GM12891 (cell line): ENCODE measurements at regions not wholly inside any gene's neighbourhood (a gene's known extent, or its start where the extent isn't known, plus 50 kb on each side); places are given as distances from the start of the nearest gene placed in this dataset.
"Not testable (repeated sequence)": the region's sequence is repeated elsewhere in the genome, so short reads cannot be mapped to it uniquely, and the experiment has no call there.

Experiments used
- DNase-seq: peaks from one replicate; pipeline ENCODE4 v3.0.0; 2011; ENCODE audit warnings: low spot score; ENCODE audit not compliant: insufficient read length
- FAIRE-seq: peaks from 2 replicates; lab custom pipeline; 2011; peaks lifted over from hg19 to GRCh38; lab: Jason Lieb, UNC
- PAX5 ChIP-seq: IDR thresholded peaks from 2 replicates; pipeline ENCODE4 v1.6.1; 2011; ENCODE audit warnings: low read length, moderate library complexity, mild to moderate bottlenecking; ENCODE audit not compliant: insufficient read depth, severe bottlenecking
- POLR2A ChIP-seq: IDR thresholded peaks from 2 replicates; pipeline ENCODE4 v1.6.1; 2011; ENCODE audit warnings: low read depth, low read length, control low read depth
- POLR2AphosphoS5 ChIP-seq: IDR thresholded peaks from 2 replicates; pipeline ENCODE4 v1.6.1; 2011; ENCODE audit warnings: low read depth, low read length, control low read depth
- POU2F2 ChIP-seq: IDR thresholded peaks from 2 replicates; pipeline ENCODE4 v1.6.1; 2011; ENCODE audit warnings: low read depth, mild to moderate bottlenecking, control low read depth, low read length, moderate library complexity
- SPI1 ChIP-seq: IDR thresholded peaks from 2 replicates; pipeline ENCODE4 v1.6.1; 2011; ENCODE audit warnings: low read depth, low read length, control low read depth
- TAF1 ChIP-seq: IDR thresholded peaks from 2 replicates; pipeline ENCODE4 v1.6.1; 2011; ENCODE audit warnings: low read depth, low read length, control low read depth

DNA sequence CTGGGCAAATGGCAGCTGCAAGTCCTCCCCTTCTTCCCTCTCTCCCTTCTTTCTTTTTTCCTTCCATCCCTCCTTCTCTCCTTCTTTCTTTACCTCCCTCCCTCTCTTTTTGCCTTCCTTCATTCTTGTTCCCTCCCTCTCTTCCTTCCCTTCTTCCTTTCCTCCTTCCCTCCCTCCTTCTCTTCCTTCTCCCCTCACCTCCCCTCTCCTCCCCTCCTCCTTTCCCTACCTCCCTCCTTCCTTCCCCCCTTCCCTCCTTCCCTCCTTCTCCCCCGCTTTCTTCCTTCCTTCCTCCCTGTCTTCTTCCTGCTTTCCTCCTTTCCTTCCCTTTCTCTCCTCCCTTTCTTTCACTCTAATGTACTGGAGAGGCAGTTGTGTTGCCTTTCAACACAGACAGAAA lies 110.8 kb upstream of the SALL1 start:
- DNase-seq (no peak), FAIRE-seq (no peak)
- TF ChIP-seq PAX5 (no peak), TAF1 (no peak), POU2F2 (no peak), POLR2A (no peak), POLR2AphosphoS5 (no peak), SPI1 (no peak)

DNA sequence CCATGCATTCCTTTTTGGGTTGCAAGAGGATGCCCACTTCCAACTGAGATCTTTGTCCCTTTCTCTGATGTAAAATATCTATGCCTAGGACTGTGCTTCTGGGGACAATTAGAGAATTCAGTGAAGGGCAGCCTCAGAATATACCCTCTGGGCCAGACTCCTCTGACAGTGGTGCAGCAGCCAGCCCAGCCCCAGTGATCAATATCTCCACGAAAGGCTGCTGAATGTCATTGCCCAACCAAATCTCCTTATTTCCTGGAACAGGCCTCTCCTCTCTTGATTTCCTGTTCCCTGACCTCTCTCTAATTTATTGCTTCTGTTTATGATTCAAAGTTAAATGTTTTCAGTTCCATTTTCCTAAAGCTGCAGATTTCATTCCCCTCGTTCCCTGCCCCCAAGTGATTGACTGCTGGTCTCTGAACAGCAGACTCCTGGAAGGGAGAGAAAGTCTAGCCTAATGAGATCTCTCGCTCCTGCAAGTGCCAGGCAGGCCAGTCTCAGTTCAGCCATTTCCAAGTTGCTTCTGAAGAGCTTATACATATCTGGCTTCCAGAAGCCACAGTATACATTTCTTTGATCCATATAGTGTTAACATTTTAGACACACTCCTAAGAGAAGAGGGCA lies 104.4 kb upstream of the SALL1 start:
- TF ChIP-seq TAF1 (no peak), POLR2AphosphoS5 (no peak)
- no peak for FAIRE-seq
- DNase-seq = no peak

DNA sequence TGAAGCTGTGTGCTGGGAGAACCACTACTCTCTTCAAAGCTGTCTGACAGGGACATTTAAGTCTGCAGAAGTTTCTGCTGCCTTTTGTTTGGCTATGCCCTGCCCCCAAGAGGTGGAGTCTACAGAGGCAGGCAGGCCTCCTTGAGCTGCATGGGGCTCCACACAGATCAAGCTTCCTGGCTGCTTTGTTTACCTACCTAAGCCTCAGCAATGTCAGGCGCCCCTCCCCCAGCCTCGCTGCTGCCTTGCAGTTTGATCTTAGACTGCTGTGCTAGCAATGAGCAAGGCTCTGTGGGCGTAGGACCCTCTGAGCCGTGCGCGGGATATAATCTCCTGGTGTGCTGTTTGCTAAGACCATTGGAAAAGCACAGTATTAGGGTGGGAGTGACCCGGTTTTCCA lies 103.3 kb upstream of the SALL1 start:
- DNase-seq, FAIRE-seq: not testable (repeated sequence)

DNA sequence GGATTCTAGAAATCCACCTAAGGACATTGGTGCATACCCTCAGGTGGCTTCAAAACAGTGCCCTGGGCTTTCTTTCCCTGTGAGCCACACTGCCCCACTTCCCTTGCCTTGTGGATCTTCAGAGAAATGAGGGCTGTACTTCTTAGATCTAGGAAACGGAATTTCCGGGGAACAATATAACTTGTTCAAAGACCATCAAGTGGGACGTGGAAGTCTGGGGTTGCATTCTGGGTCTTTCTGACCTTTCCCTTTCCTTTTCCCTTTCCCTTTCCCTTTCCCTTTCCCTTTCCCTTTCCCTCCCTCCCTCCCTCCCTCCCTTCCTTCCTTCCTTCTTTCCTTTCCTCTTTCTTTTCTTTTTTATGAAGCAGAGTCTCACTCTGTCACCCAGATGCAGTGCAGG lies 97.1 kb upstream of the SALL1 start:
- TF ChIP-seq PAX5 = no peak
- no peak for TF ChIP-seq SPI1
- no peak for TF ChIP-seq POLR2AphosphoS5
- no peak for TF ChIP-seq POLR2A
- no peak for TF ChIP-seq POU2F2
- no peak for TF ChIP-seq TAF1
- no peak for FAIRE-seq
- DNase-seq = no peak

DNA sequence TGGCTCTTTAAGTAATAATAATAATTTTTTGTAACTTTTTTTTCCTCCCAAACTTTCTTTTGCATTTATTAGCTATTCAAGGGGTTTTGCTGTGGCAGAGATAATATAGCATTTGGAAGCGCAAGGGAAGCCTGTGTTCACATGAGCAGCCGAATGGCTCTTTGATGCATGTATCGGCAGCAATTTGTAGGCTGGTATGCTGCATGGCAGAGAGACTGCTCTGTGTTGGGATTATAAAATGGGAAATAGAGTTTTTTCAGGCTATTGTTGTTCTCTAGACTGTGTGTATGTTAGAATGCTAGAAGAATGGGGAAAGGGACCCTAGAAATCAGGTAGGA lies 94.6 kb upstream of the SALL1 start:
- TF ChIP-seq POU2F2 (no peak), POLR2AphosphoS5 (no peak), TAF1 (no peak), POLR2A (no peak), SPI1 (no peak), PAX5 (no peak)
- no peak for DNase-seq
- no peak for FAIRE-seq

DNA sequence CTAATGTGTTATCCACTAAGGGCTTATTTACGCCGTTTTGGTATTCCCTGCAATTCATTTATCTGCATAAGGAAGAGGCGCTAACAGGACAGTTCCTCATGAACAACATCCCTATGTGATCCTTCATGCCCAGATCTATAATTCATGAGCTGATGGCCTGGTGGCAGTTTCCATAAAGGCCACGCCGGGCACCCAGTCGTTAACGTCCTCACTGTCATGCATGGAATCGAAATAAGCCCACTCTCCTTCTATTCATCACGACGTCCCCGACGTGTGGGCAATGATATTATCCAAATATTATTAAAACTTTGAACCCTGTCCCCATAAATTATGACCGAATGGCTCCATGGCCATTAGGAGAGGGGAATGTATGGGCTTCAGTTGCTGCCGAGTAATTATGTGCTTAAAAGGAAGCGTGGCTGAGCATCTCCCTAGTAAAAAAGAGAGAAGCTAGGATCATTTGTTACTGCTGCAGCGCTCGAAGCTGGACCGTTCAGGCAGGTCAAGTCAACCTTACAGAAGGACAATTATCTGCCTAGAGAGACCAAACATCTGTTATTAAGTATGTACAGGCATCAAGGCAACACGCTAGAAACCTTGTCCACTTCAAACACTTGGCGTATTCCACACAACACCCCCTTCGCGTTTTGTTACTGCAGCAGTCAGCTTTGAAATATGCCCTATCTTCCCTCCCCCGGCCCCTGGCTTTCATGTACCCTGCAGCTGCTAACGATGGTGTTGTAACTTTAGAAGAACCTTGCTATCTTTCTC lies 94.0 kb upstream of the SALL1 start:
- no peak for FAIRE-seq
- TF ChIP-seq TAF1 (no peak), POU2F2 (no peak), POLR2A (no peak), PAX5 (no peak), SPI1 (no peak), POLR2AphosphoS5 (no peak)
- DNase-seq = no peak

DNA sequence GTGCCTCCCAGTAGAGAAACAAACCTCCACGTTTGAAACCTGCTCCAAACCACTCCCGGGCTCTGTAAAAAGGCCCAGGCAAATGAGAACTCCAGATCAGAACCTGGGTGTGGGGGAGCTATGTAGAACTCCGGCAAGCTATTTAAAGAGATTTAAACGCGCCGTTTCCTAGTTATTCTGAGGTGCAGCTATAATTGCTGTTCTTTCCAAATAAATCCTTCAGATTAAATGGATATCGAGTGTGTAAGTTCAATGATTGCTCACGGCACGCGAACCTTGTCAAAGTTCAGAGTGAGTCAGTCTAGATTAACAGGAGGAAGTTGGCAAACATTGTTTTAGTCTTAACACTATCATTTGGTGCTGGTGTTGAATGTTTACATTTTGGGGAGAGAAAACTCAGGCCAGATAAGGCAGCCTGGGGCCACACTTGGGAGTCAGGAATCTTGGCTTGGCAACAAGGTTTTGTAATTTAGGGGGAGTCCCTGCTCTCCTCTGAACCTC lies 92.9 kb upstream of the SALL1 start:
- FAIRE-seq (no peak), DNase-seq (no peak)
- no peak for TF ChIP-seq PAX5
- no peak for TF ChIP-seq POLR2AphosphoS5
- no peak for TF ChIP-seq POU2F2
- no peak for TF ChIP-seq POLR2A
- no peak for TF ChIP-seq TAF1
- no peak for TF ChIP-seq SPI1

DNA sequence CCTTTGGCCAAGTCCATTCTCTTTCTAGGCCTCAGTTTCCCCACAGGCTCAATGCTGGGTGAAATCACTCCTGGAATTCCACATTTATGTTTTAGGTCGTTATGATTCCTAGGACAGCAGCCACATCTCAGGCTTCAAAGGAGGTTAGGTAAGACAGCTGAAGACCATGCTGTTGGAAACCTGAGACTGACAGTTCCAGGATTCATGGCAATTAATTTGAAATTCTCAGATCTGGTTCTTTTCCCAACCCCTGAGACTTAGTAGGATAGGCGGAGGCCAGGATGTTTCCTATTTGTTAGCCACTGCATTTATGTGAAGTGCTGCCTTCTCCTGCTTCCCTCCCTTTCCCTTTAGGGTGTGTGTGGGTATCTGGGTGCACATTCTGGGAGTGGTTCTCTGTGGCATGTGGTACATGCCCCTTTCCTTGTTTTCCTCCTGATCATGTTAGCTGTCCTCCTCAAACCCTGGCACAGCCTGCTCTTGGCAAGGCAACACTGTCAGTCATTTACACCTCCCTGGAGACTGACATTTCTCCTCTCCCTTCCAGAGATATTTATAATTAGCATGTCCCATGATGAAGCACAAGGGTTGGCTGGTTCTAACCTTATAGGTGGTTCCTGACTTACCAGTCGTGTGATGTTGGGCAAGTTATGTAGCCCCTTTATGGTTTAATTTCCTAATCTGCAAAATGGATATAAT lies 91.4 kb upstream of the SALL1 start:
- no peak for FAIRE-seq
- TF ChIP-seq POLR2A (no peak), POU2F2 (no peak), PAX5 (no peak)
- no peak for DNase-seq

DNA sequence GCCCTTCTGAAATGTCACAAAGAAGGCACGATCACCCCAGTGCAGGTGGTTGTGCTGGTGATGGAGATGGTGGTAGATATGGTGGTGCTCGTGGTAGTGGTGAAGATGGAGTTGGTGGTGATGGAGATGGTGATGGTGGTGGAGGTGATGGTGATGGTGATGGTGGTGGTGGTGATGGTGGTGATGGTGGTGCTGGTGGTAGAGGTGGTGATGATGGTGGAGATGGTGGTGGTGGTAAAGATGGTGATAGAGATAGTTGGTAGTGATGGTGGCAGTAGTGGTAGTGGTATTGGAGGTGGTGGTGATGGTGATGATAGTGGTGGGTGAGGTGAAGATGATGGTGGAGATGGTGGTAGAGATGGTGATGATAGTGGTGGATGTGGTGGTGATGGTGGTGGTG lies 88.1 kb upstream of the SALL1 start:
- DNase-seq (no peak), FAIRE-seq (no peak)
- TF ChIP-seq POLR2AphosphoS5 = no peak
- TF ChIP-seq SPI1 = no peak

DNA sequence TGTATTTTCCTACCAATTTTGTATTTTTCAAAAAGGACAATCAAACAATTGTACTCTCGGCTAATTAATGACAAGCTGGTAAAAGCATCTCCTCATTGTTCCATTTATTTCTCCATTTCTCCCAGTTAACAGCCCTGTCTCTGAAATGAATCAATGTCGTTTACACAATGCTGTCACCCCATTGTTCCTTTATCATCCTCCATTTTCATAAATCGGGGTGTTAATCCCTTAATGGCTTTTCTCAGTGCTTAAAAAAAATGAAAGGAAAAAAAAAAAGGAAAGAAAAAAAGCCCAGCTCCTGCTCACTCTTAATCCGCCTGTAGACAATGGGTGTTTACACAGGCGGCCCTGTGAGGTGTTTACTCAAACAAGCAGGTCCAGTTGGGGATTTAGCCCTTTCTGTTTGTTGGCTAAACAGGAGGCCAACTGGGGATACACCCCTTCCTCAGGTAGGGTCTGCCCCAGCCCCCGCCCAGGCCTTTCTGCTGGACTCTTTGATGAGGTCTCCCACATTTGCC lies 86.8 kb upstream of the SALL1 start:
- no peak for FAIRE-seq
- no peak for DNase-seq
- TF ChIP-seq PAX5 (no peak), SPI1 (no peak), POLR2A (no peak), POU2F2 (no peak), POLR2AphosphoS5 (no peak), TAF1 (no peak)
